ENCODE measurements at regions not wholly inside any gene's neighbourhood (a gene's known extent, or its start where the extent isn't known, plus 50 kb on each side); places are given as distances from the start of the nearest gene placed in this dataset.

DNA sequence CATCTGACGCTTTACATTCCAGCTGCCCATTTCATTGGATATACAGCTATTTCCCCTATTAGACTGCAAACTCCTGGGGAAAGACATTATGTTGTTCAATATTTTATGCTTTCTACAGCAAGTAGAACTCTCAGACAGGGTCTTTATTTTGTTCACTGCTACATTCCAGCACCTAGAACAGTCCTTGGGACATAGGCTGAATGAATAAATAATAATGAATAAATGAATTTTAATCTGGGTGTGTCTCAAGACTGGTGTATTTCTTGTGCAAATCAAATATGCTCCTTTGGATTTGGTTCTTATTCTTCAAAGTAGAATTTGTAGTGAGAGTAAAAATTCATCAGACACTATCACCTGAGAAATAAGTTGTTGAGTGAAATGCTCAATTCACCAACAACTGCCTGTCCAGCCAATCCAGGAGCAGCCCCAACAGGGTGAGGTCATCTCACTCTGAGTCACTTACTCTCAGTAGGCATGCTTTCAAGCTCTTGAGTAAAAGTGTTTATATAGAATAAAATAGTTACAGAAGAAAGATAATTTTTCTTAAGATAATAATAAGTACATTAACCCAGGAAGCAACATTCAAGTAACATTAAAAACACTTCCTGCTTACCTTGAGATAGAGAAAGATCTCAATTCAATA is 287.5 kb upstream of the NPVF start:
- intact Hi-C loops (cut with DNase I, micrococcal nuclease) = no loop called here
- ChIA-PET POLR2A (no interaction called here), CTCF (no interaction called here)
- no peaks in the 10 kb centered on the region for H3K36me3 Mint-ChIP-seq (ENCODE audit: low read depth)
- H3K27me3 Mint-ChIP-seq = no peaks in the 10 kb centered on the region
- no peaks in the 10 kb centered on the region for H3K9me3 ChIP-seq (ENCODE audit: control insufficient read depth in 1 of 2, insufficient read depth in 1 of 2, low read length in 2 of 2)
- no peak overlapping the region for H3K4me3 ChIP-seq (ENCODE audit: low read length)
- H3K4me1 Mint-ChIP-seq (ENCODE audit: low read depth) = peaks cover 15% of the 10 kb centered on the region
- H3K9me3 Mint-ChIP-seq = no peaks in the 10 kb centered on the region
- peaks cover 17% of the 10 kb centered on the region for H3K4me1 ChIP-seq (ENCODE audit: insufficient read depth, low read length)
- H3K36me3 ChIP-seq (ENCODE audit: insufficient read depth, low read length) = no peaks in the 10 kb centered on the region
- H3K4me3 Mint-ChIP-seq = no peak overlapping the region
- no peaks in the 10 kb centered on the region for H3K27me3 ChIP-seq (ENCODE audit: control insufficient read depth in 1 of 2, insufficient read depth in 2 of 2, low read length in 2 of 2)
- H3K27ac Mint-ChIP-seq = no peak overlapping the region
- H3K27ac ChIP-seq (ENCODE audit: low read depth in 1 of 2, low read length in 2 of 2) = no peak overlapping the region
- no peak for TF ChIP-seq CTCF (IDR thresholded peaks at IDR 0.05)
- no peak for ATAC-seq (ENCODE audit: poor library complexity)
- no peak for DNase-seq

GRCh38 chr7:25517906-25518305 is 289.6 kb upstream of the NPVF start:
- Histone ChIP-seq H3K4me3 (ENCODE audit: low read length) (no peak overlapping the region), H3K27me3 (ENCODE audit: control insufficient read depth in 1 of 2, insufficient read depth in 2 of 2, low read length in 2 of 2) (no peaks in the 10 kb centered on the region), H3K27ac (ENCODE audit: low read depth in 1 of 2, low read length in 2 of 2) (no peak overlapping the region), H3K36me3 (ENCODE audit: insufficient read depth, low read length) (no peaks in the 10 kb centered on the region), H3K4me1 (ENCODE audit: insufficient read depth, low read length) (peaks cover 32% of the 10 kb centered on the region), H3K9me3 (ENCODE audit: control insufficient read depth in 1 of 2, insufficient read depth in 1 of 2, low read length in 2 of 2) (no peaks in the 10 kb centered on the region)
- Mint-ChIP-seq H3K36me3 (ENCODE audit: low read depth) (no peaks in the 10 kb centered on the region), H3K9me3 (peaks cover 3% of the 10 kb centered on the region), H3K27me3 (no peaks in the 10 kb centered on the region), H3K4me1 (ENCODE audit: low read depth) (peaks cover 37% of the 10 kb centered on the region), H3K4me3 (no peak overlapping the region), H3K27ac (no peak overlapping the region)
- no peak for TF ChIP-seq CTCF (IDR thresholded peaks at IDR 0.05)
- intact Hi-C loops (cut with DNase I, micrococcal nuclease) = no loop called here
- POLR2A ChIA-PET = no interaction called here
- DNase-seq (no peak), ATAC-seq (ENCODE audit: poor library complexity) (no peak)
- CTCF ChIA-PET = interaction anchor here (1.5 kb wide), 1 partner anchor 48 kb away, joined by 3 read pairs; no protein-coding TSS in a partner anchor

GRCh38 chr7:25520017-25520416 is 291.7 kb upstream of the NPVF start:
- DNase-seq (peak in 4 of 14 experiments; percentile 5 to 29 (median 24)), ATAC-seq (ENCODE audit: poor library complexity) (peak; percentile 83)
- intact Hi-C loops (cut with DNase I, micrococcal nuclease) = no loop called here
- CTCF ChIA-PET = no interaction called here
- Mint-ChIP-seq H3K27me3 (no peaks in the 10 kb centered on the region), H3K36me3 (ENCODE audit: low read depth) (no peaks in the 10 kb centered on the region), H3K4me1 (ENCODE audit: low read depth) (peaks cover 43% of the 10 kb centered on the region), H3K27ac (peak overlapping the region; percentile 74), H3K4me3 (peak overlapping the region; percentile 40), H3K9me3 (peaks cover 7% of the 10 kb centered on the region)
- H3K4me1 ChIP-seq (ENCODE audit: insufficient read depth, low read length) = peaks cover 32% of the 10 kb centered on the region
- POLR2A ChIA-PET = interaction anchor here (0.5 kb wide), 1 partner anchor 56 kb away, joined by 4 read pairs; no protein-coding TSS in a partner anchor
- no peaks in the 10 kb centered on the region for H3K27me3 ChIP-seq (ENCODE audit: control insufficient read depth in 1 of 2, insufficient read depth in 2 of 2, low read length in 2 of 2)
- no peaks in the 10 kb centered on the region for H3K9me3 ChIP-seq (ENCODE audit: control insufficient read depth in 1 of 2, insufficient read depth in 1 of 2, low read length in 2 of 2)
- TF ChIP-seq CTCF (IDR thresholded peaks at IDR 0.05) = no peak
- H3K4me3 ChIP-seq (ENCODE audit: low read length) = no peak overlapping the region
- no peaks in the 10 kb centered on the region for H3K36me3 ChIP-seq (ENCODE audit: insufficient read depth, low read length)
- H3K27ac ChIP-seq (ENCODE audit: low read depth in 1 of 2, low read length in 2 of 2) = no peak overlapping the region
